Right forelimb (tissue), 1 donor: ENCODE measurements at regions not wholly inside any gene's neighbourhood (a gene's known extent, or its start where the extent isn't known, plus 50 kb on each side); places are given as distances from the start of the nearest gene placed in this dataset.

ENCODE experiments used
- DNase-seq: peaks from one replicate; pipeline ENCODE4 v3.0.0-alpha.2; 2018

DNA sequence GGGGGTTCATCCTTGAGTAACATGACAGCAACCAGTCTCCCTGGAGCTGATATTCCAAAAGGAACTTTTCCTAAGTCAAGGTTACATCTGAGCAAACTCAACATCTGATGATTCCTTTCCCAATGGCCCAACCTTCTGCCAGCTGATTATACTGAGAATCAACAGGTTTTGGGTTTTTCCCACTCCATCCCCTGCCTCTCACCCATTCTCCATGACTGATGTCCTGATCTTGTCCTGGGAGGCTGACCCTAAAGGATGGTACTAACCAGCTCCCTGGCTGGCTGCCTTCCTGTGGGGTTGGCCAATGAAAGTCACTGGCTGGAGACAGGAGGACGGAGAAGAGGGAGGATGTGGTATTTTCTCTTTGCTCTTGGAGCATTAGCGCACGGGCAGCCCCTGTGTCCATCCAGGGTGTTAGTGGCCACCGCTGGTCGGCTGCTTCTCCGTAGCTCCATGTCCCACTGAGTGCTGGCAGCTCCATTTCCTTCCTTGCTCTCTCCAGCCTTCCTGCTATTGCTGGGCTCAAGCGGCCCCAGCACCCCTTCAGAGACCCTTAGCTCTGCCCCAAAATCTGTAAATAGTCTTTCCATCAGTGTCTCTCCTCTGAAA is 306.2 kb upstream of the PITRM1 start:
- DNase-seq = no peak

GRCh38 chr10:3478153-3478552 is 305.6 kb upstream of the PITRM1 start:
- DNase-seq = no peak

GRCh38 chr10:3477683-3478082 is 305.1 kb upstream of the PITRM1 start:
- DNase-seq = no peak

DNA sequence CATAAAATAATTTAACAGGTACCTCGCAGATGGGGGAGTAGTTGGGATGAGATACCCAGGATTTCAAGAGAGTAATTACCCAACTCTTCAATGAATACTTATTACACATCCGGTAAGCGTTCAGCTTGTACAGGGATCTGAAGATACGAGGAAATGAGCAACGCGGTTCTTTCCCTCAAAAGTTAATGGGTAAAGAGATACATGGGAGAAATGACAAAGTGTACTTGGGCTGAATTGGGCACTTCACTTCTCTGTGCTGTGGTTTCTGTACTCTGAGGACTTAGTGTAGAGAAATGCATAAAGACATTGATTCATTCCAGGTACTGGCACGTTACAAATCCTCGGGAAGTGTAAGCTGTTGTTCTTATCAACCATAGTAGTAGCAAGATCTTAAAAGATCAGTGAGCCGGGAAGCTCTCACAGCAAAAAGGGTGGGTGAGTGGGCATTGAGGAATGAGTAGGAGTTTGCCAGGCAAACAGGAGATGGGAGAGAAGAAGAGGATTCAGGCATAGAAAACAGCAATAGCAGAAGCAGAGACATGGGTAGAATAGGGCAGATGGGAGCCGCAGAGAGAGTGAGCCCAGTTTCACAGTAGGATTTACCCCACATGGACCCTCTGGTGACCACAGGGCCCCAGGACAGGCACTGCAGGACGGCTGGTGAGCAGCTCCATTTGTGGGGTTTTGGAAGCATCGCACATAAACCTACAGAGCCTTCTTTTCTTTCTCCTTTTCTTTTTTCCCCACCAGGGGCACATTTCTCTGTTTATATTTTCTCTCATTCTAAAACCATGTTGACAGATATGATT is 304.3 kb upstream of the PITRM1 start:
- DNase-seq = no peak

DNA sequence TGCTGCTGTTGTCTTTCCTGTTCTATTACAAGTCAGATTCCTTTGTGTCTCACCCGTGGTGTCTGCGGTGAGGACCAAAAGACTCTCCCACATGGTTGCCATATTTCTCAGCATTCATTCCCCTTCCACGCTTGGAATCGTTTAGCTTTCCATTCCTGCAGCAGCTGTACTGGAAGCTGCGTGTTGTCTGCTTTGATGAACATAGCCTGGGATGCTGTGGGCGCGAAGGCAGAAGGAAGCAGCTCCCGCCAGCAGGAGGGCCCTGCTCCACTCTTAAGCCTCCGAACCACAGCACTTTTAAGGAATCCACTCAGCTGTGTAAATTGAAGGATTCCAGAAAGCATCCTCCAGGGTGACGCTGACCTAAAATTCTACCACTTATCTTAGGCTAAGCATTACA is 303.6 kb upstream of the PITRM1 start:
- DNase-seq = no peak

DNA sequence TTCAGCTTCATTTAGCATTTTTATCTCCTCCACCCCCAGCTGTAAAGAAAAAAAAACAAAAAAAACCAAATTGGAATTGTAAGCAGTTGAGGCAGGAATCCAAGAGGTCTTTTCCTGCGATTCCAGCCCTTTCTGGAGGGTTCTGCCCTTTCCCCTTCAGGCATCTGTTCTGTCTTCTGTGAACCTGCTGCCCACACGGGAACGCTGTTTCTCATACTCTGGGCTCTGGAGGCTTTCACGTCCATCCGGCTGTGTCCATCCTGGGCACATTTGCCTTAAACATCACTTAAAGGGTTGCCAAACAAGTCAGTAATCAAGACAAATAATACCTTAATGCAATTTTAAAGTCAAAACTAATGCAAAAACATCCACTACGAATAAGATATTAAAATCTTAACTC is 302.8 kb upstream of the PITRM1 start:
- DNase-seq = no peak

- DNase-seq = no peak
Observed at GRCh38 chr10:3474266-3474665, 301.7 kb upstream of the PITRM1 start.

DNA sequence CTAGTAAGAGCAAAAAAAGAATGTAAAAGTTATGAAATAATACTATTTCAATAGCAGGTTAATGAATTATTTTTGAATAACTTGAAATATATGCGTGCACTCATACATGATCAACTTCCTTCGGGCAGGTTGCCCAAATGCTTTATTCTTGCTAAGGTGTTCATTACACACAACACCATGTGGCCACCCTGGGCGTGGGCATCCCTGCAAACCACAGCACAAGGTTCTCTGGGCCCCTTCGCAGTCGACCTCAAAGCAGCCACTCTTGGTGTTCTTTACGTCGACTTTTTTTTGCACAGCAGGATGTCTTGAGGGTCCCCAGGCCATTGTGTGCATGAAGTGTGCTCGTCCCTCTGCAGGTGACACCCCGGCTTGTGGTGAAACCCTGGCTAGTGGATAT is 300.7 kb upstream of the PITRM1 start:
- DNase-seq = no peak

DNA sequence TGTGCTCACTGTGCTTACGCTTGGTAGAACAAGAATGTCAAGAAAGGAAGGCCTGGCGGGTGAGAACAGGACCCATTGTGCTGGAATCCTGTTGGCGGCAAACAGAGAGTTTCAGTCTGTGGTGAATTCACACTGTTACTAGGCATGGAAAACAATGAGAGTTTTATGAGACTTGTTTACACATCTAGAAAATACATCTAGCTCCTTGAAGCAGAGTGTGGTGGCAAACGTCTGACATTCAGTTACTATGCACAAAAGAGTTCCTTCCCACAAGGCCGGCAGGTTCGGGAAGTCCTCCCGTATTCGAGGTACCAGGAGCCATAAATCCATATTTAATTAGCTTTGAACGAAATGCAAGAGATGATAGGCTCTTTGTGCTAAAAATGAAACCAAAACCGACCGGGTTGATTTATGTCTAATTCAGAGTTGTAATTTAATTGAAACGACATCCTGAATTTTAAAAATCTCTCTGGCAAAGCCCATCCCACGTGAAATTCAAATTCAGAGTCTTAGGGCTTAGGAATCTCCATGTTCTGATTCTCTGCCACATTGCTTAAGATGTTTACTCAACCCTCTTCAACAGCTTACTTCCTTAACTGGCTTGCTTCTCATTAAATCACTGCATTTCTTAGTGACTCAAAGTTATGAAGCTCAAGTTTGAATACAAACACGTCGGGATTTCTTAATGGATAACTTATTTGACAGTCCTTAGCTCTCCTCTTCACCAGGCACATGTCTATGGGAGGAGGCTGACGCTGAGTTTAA is 299.9 kb upstream of the PITRM1 start:
- no peak for DNase-seq

DNA sequence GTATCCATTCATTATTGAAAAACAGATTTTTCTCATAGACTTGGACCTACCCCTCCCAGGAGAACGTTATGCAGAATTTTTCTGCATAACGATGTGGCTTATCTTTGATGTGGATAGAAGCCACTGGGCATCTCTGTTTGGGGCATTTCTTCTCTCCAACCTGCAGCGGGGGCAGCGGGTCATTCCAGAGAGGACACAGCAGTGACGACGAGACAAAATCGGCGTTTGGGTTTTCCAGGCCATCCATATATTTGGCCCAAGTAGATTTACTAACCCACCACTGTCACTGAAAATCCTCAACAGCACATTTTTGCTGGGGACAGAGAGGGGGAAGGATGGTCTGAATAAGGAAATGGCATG is 299.3 kb upstream of the PITRM1 start:
- no peak for DNase-seq

DNA sequence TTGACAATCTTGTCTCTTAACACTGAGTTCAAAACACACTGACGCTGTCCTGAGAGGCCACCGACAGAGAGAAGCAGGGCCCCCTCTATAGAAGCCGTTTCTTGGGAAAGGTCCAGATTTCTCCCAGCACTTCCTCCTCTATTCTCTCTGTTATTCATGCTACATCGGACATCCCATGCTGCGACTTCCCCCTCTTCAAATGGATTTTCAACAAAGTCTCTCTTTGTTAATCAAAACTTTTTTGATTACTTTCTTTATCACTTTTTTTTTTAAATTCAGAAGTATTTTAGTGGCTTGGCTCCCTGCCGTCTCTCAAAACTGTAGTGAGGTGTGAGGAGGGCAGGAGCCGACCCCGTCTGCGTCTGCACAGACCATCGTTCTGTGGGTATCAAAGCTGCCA is 298.9 kb upstream of the PITRM1 start:
- DNase-seq = no peak

DNA sequence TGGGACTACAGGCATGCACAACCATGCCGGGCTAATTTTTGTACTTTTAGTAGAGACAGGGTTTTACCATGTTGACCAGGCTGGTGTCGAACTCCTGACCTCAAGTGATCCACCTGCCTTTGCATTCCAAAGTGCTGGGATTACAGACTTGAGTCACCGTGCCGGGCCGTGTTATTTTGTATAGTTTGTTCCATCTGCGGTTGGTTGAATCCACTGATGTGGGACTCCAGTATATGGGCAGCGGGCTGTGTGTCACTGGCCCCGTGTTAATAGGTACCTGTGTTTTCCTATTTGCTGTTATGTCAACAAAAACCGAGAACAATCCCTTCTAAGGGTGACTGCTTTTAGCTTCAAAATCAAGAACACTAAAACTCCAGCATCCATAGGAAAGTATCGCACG is 297.6 kb upstream of the PITRM1 start:
- no peak for DNase-seq

DNA sequence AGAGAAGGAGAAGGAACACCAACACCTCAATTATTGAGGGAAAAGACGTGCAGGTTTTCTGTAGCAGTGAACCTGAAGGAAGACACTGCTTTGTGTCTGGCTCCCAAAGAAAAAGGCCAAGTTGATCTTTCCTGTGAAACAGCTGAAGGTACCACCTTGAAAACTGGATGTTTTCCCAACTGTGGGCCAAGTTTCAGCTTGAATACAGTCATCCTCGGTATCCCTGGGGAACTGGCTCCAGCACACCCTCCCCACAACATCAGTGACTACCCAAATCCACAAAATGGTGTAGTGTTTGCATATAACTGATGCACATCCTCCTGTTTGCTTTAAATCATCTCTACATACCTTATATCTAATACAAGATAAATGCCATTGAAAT is 297.0 kb upstream of the PITRM1 start:
- no peak for DNase-seq

DNA sequence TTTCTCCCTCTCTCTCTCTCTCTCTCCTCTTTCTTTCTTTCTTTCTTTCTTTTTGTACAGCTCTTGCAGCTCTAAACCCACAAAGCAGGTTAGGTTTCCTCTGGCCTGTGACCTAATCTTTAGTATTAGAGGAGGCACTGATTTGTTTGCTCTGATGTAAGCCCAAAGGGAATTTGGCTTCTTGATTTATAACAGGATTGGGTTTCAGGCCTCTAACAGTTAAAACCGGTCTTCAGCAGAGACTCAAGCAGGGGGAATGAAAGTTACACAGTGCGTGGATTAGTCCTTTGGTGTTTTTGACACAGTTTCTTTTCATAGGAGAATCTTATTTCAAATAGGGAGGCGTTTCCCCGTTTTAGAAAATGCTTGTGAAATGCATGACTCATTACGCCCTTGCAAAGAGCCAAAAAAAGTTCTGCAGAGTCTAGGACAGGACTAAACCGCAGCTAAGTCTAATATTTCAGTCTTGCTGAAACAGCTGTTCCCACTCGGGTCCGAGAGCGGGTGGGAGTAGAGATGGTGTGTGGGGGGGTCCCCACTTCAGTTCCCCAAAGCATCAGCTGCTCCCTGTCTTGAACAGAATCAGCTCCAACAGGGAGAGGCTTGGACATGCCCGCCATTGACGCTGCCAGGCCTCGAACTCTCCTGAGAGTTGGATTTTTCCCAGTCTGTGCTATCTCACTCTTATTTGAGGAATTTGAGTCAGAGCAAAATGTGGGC is 296.5 kb upstream of the PITRM1 start:
- peak; percentile 72 for DNase-seq

GRCh38 chr10:3467052-3467951 is 294.7 kb upstream of the PITRM1 start:
- DNase-seq = peak; percentile 77

GRCh38 chr10:3465406-3465891 is 292.9 kb upstream of the PITRM1 start:
- DNase-seq = no peak

- no peak for DNase-seq
Observed at GRCh38 chr10:3464760-3465405, 292.3 kb upstream of the PITRM1 start.

DNA sequence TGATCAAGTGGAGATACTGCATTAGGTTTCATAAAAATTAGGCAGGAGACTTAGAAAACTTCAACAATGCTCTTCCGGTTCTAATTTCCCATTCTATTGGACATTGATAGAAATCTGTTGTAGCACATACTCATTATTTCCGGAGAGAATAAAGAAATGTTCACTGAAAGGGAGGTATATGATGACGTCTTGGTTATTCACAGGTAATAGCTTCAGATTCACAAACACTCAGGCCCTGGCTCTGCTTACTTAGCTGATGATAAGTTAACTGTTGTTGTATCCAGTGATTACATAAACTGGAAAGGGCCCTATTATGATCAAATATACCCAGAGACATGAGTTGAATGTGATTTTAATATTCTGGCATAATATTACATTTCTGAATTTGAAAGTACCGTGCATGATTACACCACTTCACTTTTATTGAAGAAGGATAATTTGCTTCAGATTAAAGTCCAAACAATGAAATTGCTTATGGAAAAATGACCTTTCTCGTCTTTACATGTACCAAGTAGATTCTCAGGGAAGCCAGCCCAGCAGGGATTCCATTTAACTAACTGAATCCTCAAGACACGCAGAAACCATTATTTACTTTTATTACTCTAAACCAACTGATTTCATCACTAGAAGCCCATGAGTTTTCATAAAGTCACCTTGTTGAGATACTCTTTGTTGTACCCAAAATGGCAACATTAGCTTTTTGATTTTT is 288.0 kb upstream of the PITRM1 start:
- DNase-seq = no peak

DNA sequence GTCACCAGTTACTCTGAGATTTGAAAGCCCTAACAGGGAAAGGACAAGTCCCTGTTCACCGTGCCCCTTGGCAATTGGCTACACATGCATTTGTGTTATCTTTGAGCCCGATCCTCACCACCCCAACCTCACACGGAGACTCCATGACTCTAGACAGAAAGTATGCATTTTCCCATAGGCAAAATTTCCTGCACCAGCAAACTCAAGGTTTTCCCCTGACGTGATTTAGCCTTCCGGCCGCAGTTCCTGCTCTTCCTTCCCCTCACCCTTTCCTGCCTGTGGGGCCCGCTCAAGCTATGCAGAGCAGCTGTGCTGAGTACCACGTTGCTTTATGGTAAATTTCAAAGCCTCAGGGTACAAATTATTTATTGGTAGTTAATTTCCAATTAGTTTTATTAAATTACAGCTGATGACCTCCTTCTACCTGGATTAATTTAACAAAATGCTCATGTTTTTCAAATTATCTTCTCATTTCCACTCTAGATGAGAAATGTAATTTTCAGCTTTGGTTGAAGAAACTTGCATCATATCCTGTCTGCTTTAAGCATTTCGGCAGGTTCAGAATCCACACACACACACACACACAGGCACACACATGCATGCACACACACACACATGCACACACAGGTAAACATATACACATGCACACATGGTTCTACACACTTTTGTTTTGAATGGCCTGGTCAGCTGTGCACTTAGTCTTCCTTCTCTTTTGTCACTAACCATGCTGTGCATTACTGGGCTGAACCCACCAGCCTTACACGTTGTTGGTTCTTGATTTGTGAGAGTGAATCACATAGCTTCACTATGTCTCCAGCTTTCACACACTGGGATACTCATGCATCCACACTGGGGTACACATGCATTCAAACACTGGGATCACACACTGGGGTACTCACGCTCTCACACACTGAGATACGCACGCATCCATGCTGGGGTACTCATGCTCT is 283.1 kb upstream of the PITRM1 start:
- peak; percentile 65 for DNase-seq
